CD4-positive, alpha-beta T cell (primary cell): ENCODE measurements at regions not wholly inside any gene's neighbourhood (a gene's known extent, or its start where the extent isn't known, plus 50 kb on each side); places are given as distances from the start of the nearest gene placed in this dataset.
A peak's percentile ranks its signal among the peaks of the same experiment; 100 is the strongest.

Experiments
- ATAC-seq: fragments of 200-7000 bp; cut with Tn5 transposase; one replicate; pipeline ENCODE4 v1.10.0; 2022; ENCODE audit warnings: mild to moderate bottlenecking; ENCODE audit not compliant: poor library complexity
- CTCF ChIA-PET: fragments of 350-600 bp; sonication (Branson Sonifier 250); formaldehyde crosslinking; loops from one replicate; lab custom pipeline; 2021; ENCODE audit warnings: antibody characterized with exemption, inconsistent platforms; lab: Charles Lee
- POLR2A ChIA-PET: fragments of 350-600 bp; sonication (Branson Sonifier 250); formaldehyde crosslinking; loops from one replicate; lab custom pipeline; 2021; ENCODE audit warnings: antibody characterized with exemption, inconsistent platforms; lab: Charles Lee
- DNase-seq, 14 experiments: peaks; one replicate each; pipeline ENCODE4 v3.0.0-alpha.2; 2013 to 2020; ENCODE audit warnings: mixed read lengths in 2 of 14
- H3K27ac ChIP-seq, 2 donors: one replicate each; pipeline versions ENCODE4 v1.5.1 to v1.7.0; 2013; ENCODE audit warnings: low read length in 2 of 2, low read depth in 1 of 2, mild to moderate bottlenecking in 1 of 2
- H3K27me3 ChIP-seq, 2 experiments: 1 replicate in 1 of 2; 2 replicates in 1 of 2; pipeline versions ENCODE4 v1.6.1 to v1.7.0; 2013; ENCODE audit warnings: low read length in 2 of 2, control low read depth in 1 of 2, mild to moderate bottlenecking in 1 of 2, moderate library complexity in 1 of 2; ENCODE audit not compliant: insufficient read depth in 2 of 2, control insufficient read depth in 1 of 2
- H3K36me3 ChIP-seq: one replicate; pipeline ENCODE4 v1.6.1; 2013; ENCODE audit warnings: low read length, control low read depth; ENCODE audit not compliant: insufficient read depth
- H3K4me1 ChIP-seq: one replicate; pipeline ENCODE4 v1.6.1; 2013; ENCODE audit warnings: low read length, control low read depth; ENCODE audit not compliant: insufficient read depth
- H3K4me3 ChIP-seq: one replicate; pipeline ENCODE4 v1.5.1; 2013; ENCODE audit warnings: mild to moderate bottlenecking, low read length, moderate library complexity
- H3K9me3 ChIP-seq, 2 experiments: 1 replicate in 1 of 2; 2 replicates in 1 of 2; pipeline versions ENCODE4 v1.6.1 to v1.7.0; 2013; ENCODE audit warnings: low read length in 2 of 2, mild to moderate bottlenecking in 2 of 2, control low read depth in 1 of 2, moderate library complexity in 1 of 2; ENCODE audit not compliant: control insufficient read depth in 1 of 2, insufficient read depth in 1 of 2
- H3K27ac Mint-ChIP-seq: one replicate; pipeline ENCODE4 v1.8.0; 2020; ENCODE audit warnings: mixed read lengths
- H3K27me3 Mint-ChIP-seq: one replicate; pipeline ENCODE4 v1.8.0; 2021; ENCODE audit warnings: mixed read lengths
- H3K36me3 Mint-ChIP-seq: one replicate; pipeline ENCODE4 v1.8.0; 2021; ENCODE audit warnings: low read depth, mixed read lengths
- H3K4me1 Mint-ChIP-seq: one replicate; pipeline ENCODE4 v1.8.0; 2021; ENCODE audit warnings: low read depth, mixed read lengths
- H3K4me3 Mint-ChIP-seq: one replicate; pipeline ENCODE4 v1.8.0; 2020; ENCODE audit warnings: mild to moderate bottlenecking, mixed read lengths
- H3K9me3 Mint-ChIP-seq: one replicate; pipeline ENCODE4 v1.8.0; 2020; ENCODE audit warnings: mixed read lengths
- CTCF ChIP-seq: fragments of 200-600 bp; IDR thresholded peaks from one replicate; pipeline ENCODE4 v1.8.0; 2022; ENCODE audit warnings: antibody characterized with exemption, mild to moderate bottlenecking
- intact Hi-C, 2 experiments: fragments of 100-400 bp; cut with DNase I in 1 of 2; cut with micrococcal nuclease in 1 of 2; formaldehyde crosslinking; loops; one replicate each; pipeline versions ENCODE4 v1.15.1 to v1.9.0; 2023 to 2025; cut with DNase I, micrococcal nuclease

DNA sequence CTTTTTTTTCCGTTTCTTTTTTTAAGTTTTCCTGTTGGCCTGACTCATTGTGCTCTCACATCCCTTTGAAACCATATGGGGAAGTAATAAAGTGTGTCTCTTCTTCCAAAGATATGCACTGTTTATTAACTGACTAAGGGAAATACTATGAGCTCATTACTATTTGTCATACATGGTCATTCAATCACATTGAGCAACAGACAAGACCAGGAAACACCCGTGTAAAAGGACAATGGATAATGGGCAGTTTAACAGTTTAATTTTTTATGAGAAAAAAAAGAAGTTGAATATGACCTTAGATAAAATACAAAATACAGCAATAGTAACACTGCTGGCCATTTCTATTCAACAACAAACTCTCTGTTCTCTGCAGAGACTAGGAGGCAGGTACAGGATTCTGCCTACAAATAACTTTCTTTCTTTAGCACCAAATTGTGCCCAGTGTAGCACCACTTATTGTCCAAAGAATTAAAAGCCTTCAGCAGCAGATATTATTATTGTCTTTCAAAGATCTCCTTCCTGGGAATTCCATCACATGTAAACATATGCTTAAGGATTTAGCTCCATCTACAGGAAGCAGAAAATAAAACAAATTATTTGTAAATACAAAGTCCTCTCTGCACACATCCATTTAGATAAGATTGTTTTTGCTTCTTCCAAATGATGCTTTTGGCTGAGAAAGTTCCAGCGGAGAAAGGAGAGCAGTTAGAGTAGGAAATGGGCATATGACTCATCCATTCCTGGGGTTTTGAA, 55.0 kb upstream of the AKR1E2 start:
- Histone ChIP-seq H3K4me3 (no peak overlapping the region), H3K9me3 (no peaks in the 10 kb centered on the region), H3K27ac (no peak overlapping the region), H3K36me3 (no peaks in the 10 kb centered on the region), H3K27me3 (peaks cover 7 to 16% of the 10 kb centered on the region in 2 experiments), H3K4me1 (no peaks in the 10 kb centered on the region)
- Mint-ChIP-seq H3K27ac (no peak overlapping the region), H3K9me3 (no peaks in the 10 kb centered on the region), H3K4me1 (no peaks in the 10 kb centered on the region), H3K36me3 (no peaks in the 10 kb centered on the region), H3K27me3 (peaks cover 28% of the 10 kb centered on the region), H3K4me3 (no peak overlapping the region)
- POLR2A ChIA-PET, result no interaction called here
- ATAC-seq (no peak), DNase-seq (peak in 3 of 14 experiments; percentile 9 to 50 (median 29))
- CTCF ChIA-PET, result interaction anchor here (0.9 kb wide), 1 partner anchor 10 kb away, joined by 3 read pairs; no protein-coding TSS in a partner anchor
- intact Hi-C loops, result no loop called here
- TF ChIP-seq CTCF, result no peak

DNA sequence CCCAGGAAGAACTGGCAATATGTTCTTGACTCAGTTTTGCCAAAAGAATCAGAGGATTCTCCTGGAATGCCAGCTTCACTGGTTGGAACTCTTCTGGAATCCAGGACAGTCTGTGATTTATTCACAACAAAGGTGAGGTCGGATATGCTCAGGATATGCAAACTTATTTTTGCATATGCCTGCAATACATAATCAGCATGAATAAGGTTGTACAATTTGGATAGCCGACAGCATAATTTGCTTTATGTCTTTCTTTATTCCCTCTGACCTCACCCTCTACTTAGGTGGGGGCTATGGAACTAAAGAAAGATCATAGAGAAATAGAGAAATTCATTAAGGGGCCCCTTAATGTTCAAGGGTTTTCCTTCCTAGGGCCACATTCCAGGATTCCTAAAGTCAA, 57.6 kb upstream of the AKR1E2 start:
- Histone ChIP-seq H3K27ac (no peak overlapping the region), H3K36me3 (no peaks in the 10 kb centered on the region), H3K4me1 (no peaks in the 10 kb centered on the region), H3K9me3 (no peaks in the 10 kb centered on the region), H3K27me3 (peaks cover 7 to 16% of the 10 kb centered on the region in 2 experiments), H3K4me3 (no peak overlapping the region)
- ATAC-seq (no peak), DNase-seq (no peak)
- intact Hi-C loops, result loop anchor here in 1 of 2 experiments (2.0 kb wide), 1 partner anchor 1570 kb away; no protein-coding TSS in a partner anchor
- POLR2A ChIA-PET, result no interaction called here
- H3K27ac Mint-ChIP-seq, result no peak overlapping the region
- peaks cover 23% of the 10 kb centered on the region for H3K27me3 Mint-ChIP-seq
- CTCF ChIA-PET, result no interaction called here
- H3K4me1 Mint-ChIP-seq, result no peaks in the 10 kb centered on the region
- TF ChIP-seq CTCF, result no peak
- no peaks in the 10 kb centered on the region for H3K9me3 Mint-ChIP-seq
- H3K4me3 Mint-ChIP-seq, result no peak overlapping the region
- no peaks in the 10 kb centered on the region for H3K36me3 Mint-ChIP-seq

- Histone ChIP-seq H3K9me3 (no peaks in the 10 kb centered on the region), H3K4me1 (no peaks in the 10 kb centered on the region), H3K4me3 (no peak overlapping the region), H3K27ac (no peak overlapping the region), H3K36me3 (no peaks in the 10 kb centered on the region), H3K27me3 (peaks cover 7 to 16% of the 10 kb centered on the region in 2 experiments)
- intact Hi-C loops, result loop anchor here (1.0 to 2.0 kb wide), 2 partner anchors 1528 to 1570 kb away; no protein-coding TSS in a partner anchor
- no peaks in the 10 kb centered on the region for H3K4me1 Mint-ChIP-seq
- peak in 4 of 14 experiments; percentile 9 to 57 (median 48) for DNase-seq
- peak; percentile 45 for TF ChIP-seq CTCF
- H3K36me3 Mint-ChIP-seq, result no peaks in the 10 kb centered on the region
- no peaks in the 10 kb centered on the region for H3K9me3 Mint-ChIP-seq
- POLR2A ChIA-PET, result no interaction called here
- no peak overlapping the region for H3K4me3 Mint-ChIP-seq
- CTCF ChIA-PET, result interaction anchor here (0.6 kb wide), 1 partner anchor 31 kb away, joined by 3 read pairs; no protein-coding TSS in a partner anchor
- ATAC-seq, result no peak
- H3K27me3 Mint-ChIP-seq, result peaks cover 17% of the 10 kb centered on the region
- no peak overlapping the region for H3K27ac Mint-ChIP-seq
Measured at GRCh38 chr10:4767033-4767814, 58.8 kb upstream of the AKR1E2 start.
